H9 (cell line): ENCODE measurements at regions not wholly inside any gene's neighbourhood (a gene's known extent, or its start where the extent isn't known, plus 50 kb on each side); places are given as distances from the start of the nearest gene placed in this dataset.

Source experiments
- DNase-seq: peaks from one replicate; pipeline ENCODE4 v3.0.0-alpha.2; 2017
- H2AFZ ChIP-seq: one replicate; pipeline ENCODE4 v1.6.1; 2013; ENCODE audit warnings: mild to moderate bottlenecking, low read length, control low read depth, moderate library complexity
- H2AK5ac ChIP-seq: 2 replicates; pipeline ENCODE4 v1.6.1; 2013; ENCODE audit warnings: low read length, control low read depth, mixed read lengths; ENCODE audit not compliant: insufficient read length
- H2BK120ac ChIP-seq: one replicate; pipeline ENCODE4 v1.6.1; 2013; ENCODE audit warnings: low read depth, mild to moderate bottlenecking, low read length, control low read depth, inconsistent platforms; ENCODE audit not compliant: poor library complexity, severe bottlenecking
- H2BK12ac ChIP-seq: 2 replicates; pipeline ENCODE4 v1.6.1; 2013; ENCODE audit warnings: low read length, control low read depth, mixed read lengths, low read depth; ENCODE audit not compliant: insufficient read length
- H2BK15ac ChIP-seq: 2 replicates; pipeline ENCODE4 v1.6.1; 2013; ENCODE audit warnings: low read depth, low read length, control low read depth
- H2BK20ac ChIP-seq: one replicate; pipeline ENCODE4 v1.6.1; 2013; ENCODE audit warnings: low read depth, mild to moderate bottlenecking, low read length, control low read depth, inconsistent platforms; ENCODE audit not compliant: poor library complexity, severe bottlenecking
- H2BK5ac ChIP-seq: 2 replicates; pipeline ENCODE4 v1.6.1; 2013; ENCODE audit warnings: low read length, control low read depth, mixed read lengths; ENCODE audit not compliant: insufficient read length
- H3K14ac ChIP-seq: 2 replicates; pipeline ENCODE4 v1.6.1; 2013; ENCODE audit warnings: low read length, control low read depth; ENCODE audit not compliant: insufficient read depth
- H3K18ac ChIP-seq: 2 replicates; pipeline ENCODE4 v1.6.1; 2013; ENCODE audit warnings: low read depth, mild to moderate bottlenecking, mixed read lengths, low read length, control low read depth; ENCODE audit not compliant: insufficient read length
- H3K23ac ChIP-seq: 2 replicates; pipeline ENCODE4 v1.6.1; 2013; ENCODE audit warnings: low read length, control low read depth, mixed read lengths, low read depth; ENCODE audit not compliant: insufficient read length
- H3K23me2 ChIP-seq: 2 replicates; pipeline ENCODE4 v1.6.1; 2013; ENCODE audit warnings: low read depth, mild to moderate bottlenecking, mixed read lengths, low read length, control low read depth; ENCODE audit not compliant: insufficient read length, poor library complexity, severe bottlenecking
- H3K27ac ChIP-seq: 2 replicates; pipeline ENCODE4 v1.5.1; 2013; ENCODE audit warnings: low read length, control low read depth, mixed read lengths, low read depth; ENCODE audit not compliant: insufficient read length
- H3K27me3 ChIP-seq: 2 replicates; pipeline ENCODE4 v1.6.1; 2013; ENCODE audit warnings: low read length, control low read depth, inconsistent platforms; ENCODE audit not compliant: insufficient read depth
- H3K4ac ChIP-seq: 2 replicates; pipeline ENCODE4 v1.6.1; 2013; ENCODE audit warnings: low read depth, mild to moderate bottlenecking, control low read depth, inconsistent platforms, low read length, moderate library complexity
- H3K4me1 ChIP-seq: 2 replicates; pipeline ENCODE4 v1.6.1; 2013; ENCODE audit warnings: low read length, control low read depth, inconsistent platforms; ENCODE audit not compliant: insufficient read depth
- H3K4me2 ChIP-seq: 2 replicates; pipeline ENCODE4 v1.6.1; 2013; ENCODE audit warnings: low read length, control low read depth, mixed read lengths; ENCODE audit not compliant: insufficient read length, insufficient read depth
- H3K56ac ChIP-seq: 2 replicates; pipeline ENCODE4 v1.6.1; 2013; ENCODE audit warnings: low read depth, mild to moderate bottlenecking, mixed read lengths, low read length, control low read depth; ENCODE audit not compliant: insufficient read length
- H3K79me1 ChIP-seq: 2 replicates; pipeline ENCODE4 v1.6.1; 2013; ENCODE audit warnings: low read depth, mild to moderate bottlenecking, moderate library complexity, low read length, control low read depth, inconsistent platforms; ENCODE audit not compliant: insufficient read depth, poor library complexity, severe bottlenecking
- H3K79me2 ChIP-seq: 2 replicates; pipeline ENCODE4 v1.6.1; 2013; ENCODE audit warnings: low read length, control low read depth, inconsistent platforms; ENCODE audit not compliant: insufficient read depth
- H3K9ac ChIP-seq: 2 replicates; pipeline ENCODE4 v1.6.1; 2013; ENCODE audit warnings: low read length, control low read depth, mixed read lengths; ENCODE audit not compliant: insufficient read length; ENCODE audit errors: extremely low read depth
- H3K9me3 ChIP-seq: one replicate; pipeline ENCODE4 v1.6.1; 2013; ENCODE audit warnings: low read depth, low read length, inconsistent platforms; ENCODE audit not compliant: control insufficient read depth
- H3T11ph ChIP-seq: one replicate; pipeline ENCODE4 v1.6.1; 2013; ENCODE audit warnings: mild to moderate bottlenecking, low read length, control low read depth, inconsistent platforms
- H4K20me1 ChIP-seq: one replicate; pipeline ENCODE4 v1.6.1; 2013; ENCODE audit not compliant: control insufficient read depth, insufficient read length, insufficient read depth
- H4K5ac ChIP-seq: 2 replicates; pipeline ENCODE4 v1.6.1; 2013; ENCODE audit warnings: low read depth, mild to moderate bottlenecking, mixed read lengths, low read length, control low read depth; ENCODE audit not compliant: insufficient read length
- H4K8ac ChIP-seq: replicated peaks from 2 replicates; pipeline ENCODE4 v1.6.1; 2013; ENCODE audit warnings: low read length, control low read depth, mixed read lengths, low read depth; ENCODE audit not compliant: insufficient read length
- H4K91ac ChIP-seq: 2 replicates; pipeline ENCODE4 v1.6.1; 2013; ENCODE audit warnings: low read depth, mild to moderate bottlenecking, moderate library complexity, mixed read lengths, low read length, control low read depth; ENCODE audit not compliant: insufficient read length
- H3K27ac Mint-ChIP-seq, 3 experiments: 2 replicates in 2 of 3; 3 replicates in 1 of 3; pipeline ENCODE4 v1.8.0; 2020 to 2021; ENCODE audit warnings: mixed read lengths in 3 of 3, mild to moderate bottlenecking in 1 of 3, moderate library complexity in 1 of 3
- H3K27me3 Mint-ChIP-seq: 2 replicates; pipeline ENCODE4 v1.8.0; 2021; ENCODE audit warnings: low read depth, mild to moderate bottlenecking, moderate library complexity, mixed read lengths
- H3K36me3 Mint-ChIP-seq, 3 experiments: 2 replicates in 2 of 3; 3 replicates in 1 of 3; pipeline ENCODE4 v1.8.0; 2020 to 2021; ENCODE audit warnings: low read depth in 3 of 3, mixed read lengths in 3 of 3; ENCODE audit not compliant: insufficient read depth in 1 of 3
- H3K4me1 Mint-ChIP-seq, 2 experiments: 2 replicates each; pipeline ENCODE4 v1.8.0; 2020; ENCODE audit warnings: mixed read lengths in 2 of 2
- H3K4me3 Mint-ChIP-seq, 2 experiments: 2 replicates in 1 of 2; 3 replicates in 1 of 2; pipeline ENCODE4 v1.8.0; 2020 to 2021; ENCODE audit warnings: mild to moderate bottlenecking in 2 of 2, mixed read lengths in 2 of 2, moderate library complexity in 1 of 2
- H3K9me3 Mint-ChIP-seq, 2 experiments: 2 replicates in 1 of 2; 3 replicates in 1 of 2; pipeline ENCODE4 v1.8.0; 2020; ENCODE audit warnings: mild to moderate bottlenecking in 2 of 2, mixed read lengths in 2 of 2, moderate library complexity in 1 of 2
- WGBS: extraction: QIAGEN DNeasy Blood & Tissue Kit; methylation state at CpG from one replicate; pipeline ENCODE4 v1.1.7; 2013; ENCODE audit warnings: missing lambda C conversion rate, low lambda C conversion rate, mixed read lengths; ENCODE audit not compliant: insufficient read length; ENCODE audit errors: extremely low coverage; 5-methylcytosine and 5-hydroxymethylcytosine counted together
- TF ChIP-seq, protein P1 (sequence below): fragments of 200-600 bp; sonication (generic); conservative IDR thresholded peaks from 3 replicates; pipeline ENCODE4 v1.8.0; 2021; ENCODE audit warnings: antibody characterized with exemption, mild to moderate bottlenecking

DNA sequence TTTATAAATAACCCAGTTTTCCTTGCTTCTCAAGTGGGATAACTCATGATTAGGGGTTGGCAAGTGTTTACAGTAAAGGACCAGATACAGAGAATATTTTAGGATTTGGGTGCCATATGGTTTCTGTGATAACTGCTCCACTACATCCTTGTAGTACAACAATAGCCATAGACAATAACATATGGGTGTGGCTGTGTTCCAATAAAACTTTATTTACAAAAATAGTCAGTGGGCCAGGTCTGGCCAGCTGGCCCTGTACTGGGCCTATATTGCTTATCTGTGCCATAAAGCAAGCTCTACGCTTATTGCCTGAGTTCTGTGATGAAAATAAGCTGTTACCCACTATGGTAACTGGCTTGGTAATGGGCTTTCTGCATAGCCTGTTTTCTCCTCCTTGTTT, 386.5 kb upstream of the RBFOX1 start:
- no peak overlapping the region for H3K14ac ChIP-seq
- H3K27me3 ChIP-seq: no peaks in the 10 kb centered on the region
- no peak overlapping the region for H3K4me2 ChIP-seq
- H3K4me3 Mint-ChIP-seq: no peak overlapping the region
- H3K27me3 Mint-ChIP-seq: peaks cover 3% of the 10 kb centered on the region; the same call in 1 of the 2 replicates
- H4K8ac ChIP-seq: no peak overlapping the region
- H3K36me3 Mint-ChIP-seq: no peaks in the 10 kb centered on the region; a peak in 1 of 7 replicates
- H3K23ac ChIP-seq: no peak overlapping the region
- TF ChIP-seq, protein P1, sequence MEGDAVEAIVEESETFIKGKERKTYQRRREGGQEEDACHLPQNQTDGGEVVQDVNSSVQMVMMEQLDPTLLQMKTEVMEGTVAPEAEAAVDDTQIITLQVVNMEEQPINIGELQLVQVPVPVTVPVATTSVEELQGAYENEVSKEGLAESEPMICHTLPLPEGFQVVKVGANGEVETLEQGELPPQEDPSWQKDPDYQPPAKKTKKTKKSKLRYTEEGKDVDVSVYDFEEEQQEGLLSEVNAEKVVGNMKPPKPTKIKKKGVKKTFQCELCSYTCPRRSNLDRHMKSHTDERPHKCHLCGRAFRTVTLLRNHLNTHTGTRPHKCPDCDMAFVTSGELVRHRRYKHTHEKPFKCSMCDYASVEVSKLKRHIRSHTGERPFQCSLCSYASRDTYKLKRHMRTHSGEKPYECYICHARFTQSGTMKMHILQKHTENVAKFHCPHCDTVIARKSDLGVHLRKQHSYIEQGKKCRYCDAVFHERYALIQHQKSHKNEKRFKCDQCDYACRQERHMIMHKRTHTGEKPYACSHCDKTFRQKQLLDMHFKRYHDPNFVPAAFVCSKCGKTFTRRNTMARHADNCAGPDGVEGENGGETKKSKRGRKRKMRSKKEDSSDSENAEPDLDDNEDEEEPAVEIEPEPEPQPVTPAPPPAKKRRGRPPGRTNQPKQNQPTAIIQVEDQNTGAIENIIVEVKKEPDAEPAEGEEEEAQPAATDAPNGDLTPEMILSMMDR: no peak
- no CpG with 5 or more reads among the region's 1 CpG for WGBS
- no peak overlapping the region for H2BK20ac ChIP-seq
- H3K27ac ChIP-seq: no peak overlapping the region
- H2AK5ac ChIP-seq: no peak overlapping the region
- H3K9me3 Mint-ChIP-seq: no peaks in the 10 kb centered on the region
- no peak overlapping the region for H4K5ac ChIP-seq
- no peak overlapping the region for H3K18ac ChIP-seq
- no peak overlapping the region for H2AFZ ChIP-seq
- no peak overlapping the region for H3K4ac ChIP-seq
- H3K27ac Mint-ChIP-seq: no peak overlapping the region
- no peak overlapping the region for H2BK120ac ChIP-seq
- H4K91ac ChIP-seq: no peak overlapping the region
- H3K4me1 ChIP-seq: no peaks in the 10 kb centered on the region
- H2BK12ac ChIP-seq: no peak overlapping the region
- no peaks in the 10 kb centered on the region for H3K23me2 ChIP-seq
- no peak overlapping the region for H3K56ac ChIP-seq
- peaks cover 6 to 7% of the 10 kb centered on the region in 2 experiments; a peak in 2 of 4 replicates for H3K4me1 Mint-ChIP-seq
- H4K20me1 ChIP-seq: no peaks in the 10 kb centered on the region
- no peak for DNase-seq
- H2BK5ac ChIP-seq: no peak overlapping the region
- no peak overlapping the region for H3K9ac ChIP-seq
- H3K79me2 ChIP-seq: no peaks in the 10 kb centered on the region
- no peak overlapping the region for H3T11ph ChIP-seq
- no peak overlapping the region for H2BK15ac ChIP-seq
- no peaks in the 10 kb centered on the region for H3K79me1 ChIP-seq
- H3K9me3 ChIP-seq: no peaks in the 10 kb centered on the region
